HepG2 (cell line): ENCODE measurements at regions not wholly inside any gene's neighbourhood (a gene's known extent, or its start where the extent isn't known, plus 50 kb on each side); places are given as distances from the start of the nearest gene placed in this dataset.

ENCODE experiments used
- CTCF ChIP-seq: sonication (generic); formaldehyde crosslinking; IDR thresholded peaks from 2 replicates; pipeline ENCODE4 v1.5.0; 2020; ENCODE audit warnings: mild to moderate bottlenecking, missing genetic modification reagents, moderate library complexity
- EZH2 ChIP-seq: conservative IDR thresholded peaks from 2 replicates; pipeline ENCODE4 v1.6.1; 2012; ENCODE audit warnings: mild to moderate bottlenecking, low read depth, low read length, moderate library complexity
- FOXM1 ChIP-seq: sonication (generic); formaldehyde crosslinking; IDR thresholded peaks from 2 replicates; pipeline ENCODE4 v1.5.0; 2020; ENCODE audit warnings: missing genetic modification reagents
- POLR2A ChIP-seq, 2 experiments: IDR thresholded peaks; 2 replicates each; pipeline ENCODE4 v1.6.1; 2011; ENCODE audit warnings: low read depth in 2 of 2, low read length in 2 of 2, mild to moderate bottlenecking in 1 of 2, moderate library complexity in 1 of 2; ENCODE audit not compliant: insufficient read depth in 1 of 2
- ZC3H4 ChIP-seq: sonication (generic); formaldehyde crosslinking; IDR thresholded peaks from 2 replicates; pipeline ENCODE4 v1.4.0; 2020; ENCODE audit warnings: missing genetic modification reagents, borderline replicate concordance
- ZFYVE20 ChIP-seq: sonication (generic); formaldehyde crosslinking; IDR thresholded peaks from 2 replicates; pipeline ENCODE4 v1.8.0; 2023; ENCODE audit warnings: low read depth, mild to moderate bottlenecking, moderate library complexity, missing genetic modification reagents, borderline replicate concordance
- ZNF24 ChIP-seq: fragments of 450-650 bp; IDR thresholded peaks from 2 replicates; pipeline ENCODE4 v1.6.1; 2017; ENCODE audit warnings: antibody characterized with exemption, mild to moderate bottlenecking
- ZNF678 ChIP-seq: sonication (generic); formaldehyde crosslinking; IDR thresholded peaks from 2 replicates; pipeline ENCODE4 v1.4.0; 2020; ENCODE audit warnings: mild to moderate bottlenecking, missing genetic modification reagents
- ZNF776 ChIP-seq: sonication (generic); formaldehyde crosslinking; IDR thresholded peaks from 2 replicates; pipeline ENCODE4 v1.4.0; 2020; ENCODE audit warnings: mild to moderate bottlenecking, missing genetic modification reagents
- TF ChIP-seq, protein P1 (sequence below): sonication (generic); formaldehyde crosslinking; IDR thresholded peaks from 2 replicates; pipeline ENCODE4 v1.8.0; 2022; ENCODE audit warnings: mild to moderate bottlenecking, missing genetic modification reagents, moderate library complexity

DNA sequence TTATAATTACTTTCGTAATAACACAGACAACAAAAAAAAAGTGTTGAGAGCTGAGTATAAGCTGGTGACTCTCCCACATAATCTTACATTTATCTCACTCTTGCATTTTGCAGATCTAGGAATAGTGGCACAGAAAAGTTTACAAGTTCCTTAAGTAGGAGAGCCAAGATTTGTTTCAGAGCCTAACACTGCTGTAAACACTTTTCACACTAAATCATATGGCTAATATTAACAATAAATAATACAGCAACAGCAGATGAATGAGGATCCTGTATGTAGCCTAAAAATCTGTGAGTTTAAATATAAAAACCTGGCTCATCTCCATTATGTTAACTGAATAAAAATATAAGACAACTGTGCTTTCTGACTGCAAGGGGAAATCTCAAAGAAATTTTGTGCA is 846.5 kb upstream of the ADAMTS5 start:
- TF ChIP-seq FOXM1 (no peak), ZFYVE20 (no peak), EZH2 (no peak), ZNF24 (no peak), ZNF678 (no peak), ZNF776 (CRISPR knock-in tag) (no peak), CTCF (CRISPR knock-in tag) (no peak), ZC3H4 (CRISPR knock-in tag) (no peak), POLR2A (IDR thresholded peaks at IDR 0.05; ENCODE audit: insufficient read depth in 1 of 2, low read depth in 2 of 2, low read length in 2 of 2) (no peak)
- TF ChIP-seq, protein P1, sequence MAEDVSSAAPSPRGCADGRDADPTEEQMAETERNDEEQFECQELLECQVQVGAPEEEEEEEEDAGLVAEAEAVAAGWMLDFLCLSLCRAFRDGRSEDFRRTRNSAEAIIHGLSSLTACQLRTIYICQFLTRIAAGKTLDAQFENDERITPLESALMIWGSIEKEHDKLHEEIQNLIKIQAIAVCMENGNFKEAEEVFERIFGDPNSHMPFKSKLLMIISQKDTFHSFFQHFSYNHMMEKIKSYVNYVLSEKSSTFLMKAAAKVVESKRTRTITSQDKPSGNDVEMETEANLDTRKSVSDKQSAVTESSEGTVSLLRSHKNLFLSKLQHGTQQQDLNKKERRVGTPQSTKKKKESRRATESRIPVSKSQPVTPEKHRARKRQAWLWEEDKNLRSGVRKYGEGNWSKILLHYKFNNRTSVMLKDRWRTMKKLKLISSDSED (CRISPR knock-in tag): no peak
